ENCODE measurements at regions not wholly inside any gene's neighbourhood (a gene's known extent, or its start where the extent isn't known, plus 50 kb on each side); places are given as distances from the start of the nearest gene placed in this dataset.
"Not testable (repeated sequence)": the region's sequence is repeated elsewhere in the genome, so short reads cannot be mapped to it uniquely, and the experiment has no call there.

- no peak for DNase-seq
Observed at GRCh38 chr3:87564438-87564837, 288.1 kb upstream of the POU1F1 start.

- no peak for DNase-seq
Observed at GRCh38 chr3:87563712-87564111, 287.3 kb upstream of the POU1F1 start.

DNA sequence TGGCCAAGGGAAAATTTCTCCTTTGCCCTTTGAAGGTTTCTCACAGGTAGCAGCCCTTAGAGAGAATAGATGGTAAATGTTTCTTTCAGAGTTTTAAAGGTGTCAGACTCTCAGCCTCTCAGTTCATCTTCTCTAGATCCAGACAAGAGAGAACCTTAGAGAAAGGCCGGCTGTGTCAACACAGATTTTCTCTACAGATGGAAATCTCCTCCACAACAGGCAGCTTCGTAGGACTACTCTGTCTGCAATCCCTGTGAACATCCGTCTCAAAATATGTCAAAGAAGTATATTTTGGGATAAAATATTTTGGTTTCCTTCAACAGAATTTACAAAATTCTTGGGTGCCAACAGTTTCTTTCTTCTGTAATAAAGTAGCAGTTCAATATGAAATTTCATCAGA is 282.1 kb upstream of the POU1F1 start:
- DNase-seq: no peak

- no peak for DNase-seq
Observed at GRCh38 chr3:87555290-87555689, 278.9 kb upstream of the POU1F1 start.

DNA sequence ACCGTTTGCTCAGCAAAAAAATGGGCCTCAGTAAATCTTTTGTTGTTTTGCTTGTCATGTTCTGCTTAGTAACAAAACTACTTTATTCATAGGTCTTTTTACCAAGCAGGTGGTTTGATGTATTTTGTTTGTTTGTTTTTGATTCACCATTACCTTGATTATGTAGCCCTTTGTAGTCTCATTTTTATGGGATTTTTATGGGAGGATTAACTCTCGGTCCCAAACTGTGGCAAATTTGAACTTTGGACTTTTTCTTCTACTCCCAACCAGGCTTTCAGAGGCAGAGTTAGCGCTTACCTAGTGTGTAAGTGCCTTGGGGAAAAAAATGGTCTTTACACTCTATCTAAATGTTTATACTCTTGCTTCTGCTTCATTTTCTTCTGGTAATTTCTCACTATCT is 276.7 kb upstream of the POU1F1 start:
- DNase-seq: no peak

- DNase-seq: no peak
Observed at GRCh38 chr3:87550892-87551291, 274.5 kb upstream of the POU1F1 start.

- DNase-seq: no peak
Observed at GRCh38 chr3:87549208-87549607, 272.8 kb upstream of the POU1F1 start.

DNA sequence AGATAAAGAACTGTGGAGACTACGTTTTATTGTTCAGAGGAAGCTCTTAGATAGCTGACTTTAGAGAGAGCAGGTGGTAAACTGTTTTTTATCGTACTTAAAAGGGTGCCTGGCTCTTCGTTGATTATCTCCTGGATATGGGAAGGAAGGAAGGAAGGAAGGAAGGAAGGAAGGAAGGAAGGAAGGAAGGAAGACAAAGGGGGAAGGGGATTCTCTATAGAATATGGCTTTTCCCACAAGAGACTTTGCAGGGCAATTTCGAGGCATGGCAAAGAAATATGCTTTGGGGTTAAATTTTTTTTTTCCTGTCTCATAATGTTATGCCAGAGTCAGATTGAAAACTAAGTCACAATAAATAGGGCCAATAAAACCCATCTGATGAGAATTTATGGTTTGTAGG is 271.9 kb upstream of the POU1F1 start:
- no peak for DNase-seq

GRCh38 chr3:87546216-87546615 is 269.8 kb upstream of the POU1F1 start:
- DNase-seq: no peak

DNA sequence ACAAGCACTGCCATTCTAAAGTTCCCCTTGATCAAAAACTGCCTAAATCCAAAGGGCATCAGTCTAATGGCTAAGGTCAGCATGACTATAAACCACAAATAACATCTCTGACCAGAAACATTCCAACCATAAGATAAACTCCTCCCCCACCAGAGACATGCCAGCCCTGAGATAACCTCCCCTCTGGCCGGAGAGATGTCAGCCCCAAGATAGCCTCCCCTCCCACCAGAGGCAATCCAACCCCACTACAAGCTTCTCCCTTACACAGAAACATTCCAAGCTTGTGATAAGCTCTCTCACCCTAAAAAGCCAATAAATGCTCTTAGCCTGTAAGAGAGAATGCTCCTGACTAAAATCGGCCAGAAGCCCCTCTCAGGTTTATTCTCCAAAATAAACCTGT is 267.0 kb upstream of the POU1F1 start:
- DNase-seq: not testable (repeated sequence)

- DNase-seq: no peak
Observed at GRCh38 chr3:87541723-87542122, 265.3 kb upstream of the POU1F1 start.

DNA sequence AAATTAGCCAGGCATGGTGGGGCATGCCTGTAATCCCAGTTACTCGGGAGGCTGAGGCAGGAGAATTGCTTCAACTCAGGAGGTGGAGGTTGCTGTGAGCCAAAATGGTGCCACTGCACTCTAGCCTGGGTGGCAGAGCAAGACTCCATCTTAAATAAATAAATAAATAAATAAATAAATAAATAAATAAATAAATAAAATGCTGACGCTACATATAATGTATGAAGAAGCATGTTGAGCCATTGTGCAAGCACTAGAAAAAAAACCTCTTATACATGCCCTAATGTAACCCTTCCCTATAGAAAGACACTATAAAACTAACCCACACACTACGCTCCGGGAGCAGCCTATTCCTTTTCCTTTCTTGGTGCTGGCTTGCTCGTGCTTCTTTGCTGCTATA is 262.3 kb upstream of the POU1F1 start:
- not testable (repeated sequence) for DNase-seq

DNA sequence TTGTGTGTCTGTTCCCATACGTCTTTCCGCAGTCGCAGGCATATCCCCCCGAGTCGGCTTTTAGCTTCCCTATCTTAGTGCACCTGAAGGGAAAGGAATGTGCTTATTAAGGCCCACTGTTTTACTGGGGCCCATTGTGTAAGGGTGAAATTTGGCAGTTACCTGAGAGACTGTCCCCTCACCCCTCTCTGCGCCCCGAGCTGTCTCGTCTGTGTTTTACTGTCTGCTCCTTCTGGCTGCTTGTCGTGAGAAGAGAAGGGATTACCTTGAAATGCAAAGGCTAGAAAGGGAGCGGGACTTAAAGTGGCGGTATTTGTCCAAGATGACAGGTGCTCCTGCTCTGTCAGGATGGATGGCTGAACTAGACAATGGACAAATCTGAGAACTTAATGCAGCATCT is 233.0 kb upstream of the POU1F1 start:
- no peak for DNase-seq

GRCh38 chr3:87508921-87509320 is 232.5 kb upstream of the POU1F1 start:
- DNase-seq: no peak

- no peak for DNase-seq
Observed at GRCh38 chr3:87507753-87508152, 231.4 kb upstream of the POU1F1 start.

DNA sequence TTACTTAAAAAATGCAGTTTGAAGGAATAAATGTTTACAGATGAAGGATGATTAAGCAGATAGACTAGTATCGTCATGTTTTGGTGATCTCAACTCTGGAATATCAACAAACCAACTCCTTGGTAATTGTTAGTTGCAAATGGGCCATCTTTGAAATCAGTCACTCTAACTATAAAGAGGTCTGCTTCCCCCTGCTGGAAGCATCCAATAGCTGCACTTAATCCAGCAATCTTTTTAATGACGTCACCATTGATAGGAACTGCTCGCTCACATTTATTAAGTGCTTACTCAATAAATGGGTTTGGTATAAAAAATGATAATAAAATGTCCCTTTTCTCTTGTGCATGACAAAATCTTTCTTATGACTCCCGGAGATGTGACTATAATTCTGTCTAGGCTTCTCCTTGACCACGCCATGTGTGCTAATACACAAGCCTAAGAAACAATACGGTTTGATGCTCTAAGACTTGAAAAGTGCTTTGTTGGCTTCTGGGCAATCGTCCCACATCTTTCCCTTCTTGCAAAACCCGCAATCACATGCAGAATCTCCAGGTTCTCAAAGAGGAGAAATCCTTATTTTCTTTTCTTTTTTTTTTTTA is 227.6 kb upstream of the POU1F1 start:
- DNase-seq: peak; percentile 70

GRCh38 chr3:87501076-87501475 is 224.7 kb upstream of the POU1F1 start:
- no peak for DNase-seq

- no peak for DNase-seq
Observed at GRCh38 chr3:87498358-87499080, 222.1 kb upstream of the POU1F1 start.

DNA sequence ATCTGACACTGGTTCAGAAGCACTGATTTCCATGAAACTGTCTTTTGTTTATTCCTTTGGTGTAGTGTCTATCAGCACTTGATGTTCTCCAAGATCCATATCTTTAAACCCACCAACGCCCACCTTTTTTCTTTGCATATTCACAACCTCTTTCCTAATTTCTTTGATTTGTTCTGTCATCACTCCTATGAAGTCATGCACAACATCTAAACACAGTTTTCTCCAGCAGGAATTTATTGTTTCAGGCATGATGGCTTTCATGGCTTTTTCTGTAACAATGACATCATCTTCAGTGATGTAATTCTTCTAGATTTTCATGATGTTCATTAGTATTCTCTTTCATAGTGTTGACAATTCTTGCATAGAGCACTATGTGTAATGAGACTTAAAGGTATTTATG is 219.6 kb upstream of the POU1F1 start:
- no peak for DNase-seq

DNA sequence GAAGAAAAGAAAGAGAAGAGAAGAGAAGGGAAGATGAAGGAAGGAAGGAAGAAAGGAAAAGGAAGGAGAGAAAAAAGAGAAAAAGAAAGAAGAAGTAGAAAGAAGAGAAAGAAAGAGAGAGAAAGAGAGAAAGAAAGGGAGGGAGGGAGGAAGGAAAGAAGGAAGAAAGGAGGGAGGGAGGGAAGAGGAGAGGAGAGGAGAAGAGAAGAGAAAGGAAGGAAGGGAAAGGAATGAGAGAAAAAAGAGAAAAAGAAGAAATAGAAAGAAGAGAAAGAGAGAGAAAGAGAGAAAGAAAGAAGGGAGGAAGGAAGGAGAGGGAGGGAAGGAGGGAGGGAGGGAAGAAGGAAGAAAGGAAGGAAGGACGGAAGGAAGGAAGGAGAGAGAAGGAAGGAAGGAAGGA is 217.9 kb upstream of the POU1F1 start:
- DNase-seq: no peak

GRCh38 chr3:87491843-87492242 is 215.5 kb upstream of the POU1F1 start:
- no peak for DNase-seq

DNA sequence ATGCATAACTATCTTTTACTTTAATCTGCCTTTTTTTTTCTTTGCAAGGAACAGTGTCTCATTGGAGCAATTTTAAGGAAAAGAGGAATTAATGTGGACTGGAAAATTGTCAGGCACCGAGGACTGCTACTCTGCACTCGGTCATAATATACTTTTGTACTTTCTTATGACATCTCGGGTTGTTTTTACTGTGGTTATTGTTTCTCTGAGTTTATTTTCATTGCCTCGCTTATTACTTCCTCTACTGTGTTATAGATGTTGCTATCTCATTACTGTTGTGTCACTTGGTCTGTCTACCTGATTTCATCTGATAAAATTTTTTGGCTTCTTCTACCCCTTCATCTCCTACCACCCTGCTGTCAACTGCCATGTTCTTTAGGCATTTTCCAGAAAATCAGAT is 213.5 kb upstream of the POU1F1 start:
- no peak for DNase-seq

GRCh38 chr3:87488765-87489164 is 212.4 kb upstream of the POU1F1 start:
- no peak for DNase-seq

DNA sequence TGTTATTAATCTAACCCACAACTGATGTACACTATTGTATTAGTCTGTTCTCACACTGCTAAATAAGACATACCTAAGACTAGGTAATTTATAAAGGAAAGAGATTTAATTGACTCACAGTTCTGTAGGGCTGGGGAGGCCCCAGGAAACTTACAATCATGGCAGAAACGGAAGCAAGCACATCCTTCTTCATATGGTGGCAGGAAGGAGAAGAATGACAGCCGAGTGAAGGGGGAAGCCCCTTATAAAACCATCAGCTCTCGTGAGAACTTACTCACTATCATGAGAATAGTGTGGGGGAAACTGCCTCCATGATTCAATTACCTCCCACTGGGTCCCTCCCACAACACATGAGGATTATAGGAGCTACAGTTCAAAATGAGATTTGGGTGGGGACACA is 210.3 kb upstream of the POU1F1 start:
- not testable (repeated sequence) for DNase-seq

DNA sequence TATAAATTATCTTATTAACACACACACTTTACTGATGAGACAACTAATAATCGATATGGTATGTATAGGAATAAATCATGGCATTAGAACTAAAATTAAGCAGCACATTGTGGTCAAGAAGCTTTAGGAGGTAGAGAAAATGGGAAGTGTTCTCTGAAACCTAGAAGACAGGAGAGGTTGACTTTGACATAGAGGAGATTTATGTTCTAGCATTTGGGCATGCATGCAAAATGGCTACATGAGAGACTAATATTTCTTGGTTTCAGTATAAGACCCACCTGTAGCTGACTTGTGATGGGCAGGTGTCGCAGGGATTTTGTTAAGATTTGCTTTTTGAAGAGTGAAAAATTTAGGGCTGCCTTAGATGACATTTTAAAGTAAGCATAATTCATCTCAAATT is 209.7 kb upstream of the POU1F1 start:
- no peak for DNase-seq

All from HCEC 1CT (cell line).